Body of pancreas (tissue), 4 donors: ENCODE measurements at regions not wholly inside any gene's neighbourhood (a gene's known extent, or its start where the extent isn't known, plus 50 kb on each side); places are given as distances from the start of the nearest gene placed in this dataset.

ENCODE experiments used
- ATAC-seq: fragments of 150-250 bp; one replicate; pipeline ENCODE4 v1.9.1; 2016
- DNase-seq, 4 donors: peaks; one replicate each; pipeline ENCODE4 v3.0.0-alpha.2; 2019
- H3K27ac ChIP-seq, 4 donors: fragments of 200-600 bp; sonication (generic); 1 replicate in 3 of 4; 2 replicates in 1 of 4; pipeline versions ENCODE4 v1.5.1 to v1.6.1; 2016 to 2019; ENCODE audit warnings: mild to moderate bottlenecking in 1 of 4, mixed read lengths in 1 of 4, moderate library complexity in 1 of 4
- H3K27me3 ChIP-seq, 2 donors: fragments of 200-600 bp; sonication (generic); one replicate each; pipeline ENCODE4 v1.6.0; 2016; ENCODE audit warnings: mild to moderate bottlenecking in 1 of 2
- H3K36me3 ChIP-seq, 2 donors: fragments of 200-600 bp; sonication (generic); replicated peaks in 1 of 2; 2 replicates each; pipeline ENCODE4 v1.5.1; 2016; ENCODE audit warnings: low read depth in 2 of 2; ENCODE audit not compliant: insufficient read depth in 1 of 2
- H3K4me1 ChIP-seq: fragments of 200-600 bp; sonication (generic); one replicate; pipeline ENCODE4 v1.6.0; 2016
- H3K4me3 ChIP-seq, 2 donors: fragments of 200-600 bp; sonication (generic); 1 replicate in 1 of 2; 2 replicates in 1 of 2; pipeline ENCODE4 v1.5.1; 2016 to 2019
- H3K9me3 ChIP-seq, 3 donors: fragments of 200-600 bp; sonication (generic); 1 replicate in 2 of 3; 2 replicates in 1 of 3; pipeline ENCODE4 v1.5.1; 2016
- CTCF ChIP-seq, 7 experiments: fragments of 450-650 bp in 4 of 7; fragments of 200-600 bp in 3 of 7; sonication (generic) in 3 of 7; IDR thresholded peaks; one replicate each; pipeline ENCODE4 v1.5.1; 2016 to 2019; ENCODE audit warnings: antibody characterized with exemption in 7 of 7
- POLR2A ChIP-seq, 3 donors: fragments of 450-650 bp; IDR thresholded peaks; one replicate each; pipeline ENCODE4 v1.6.1; 2016; ENCODE audit warnings: antibody characterized with exemption in 3 of 3, mild to moderate bottlenecking in 2 of 3
- WGBS, 2 donors: methylation state at CpG; one replicate each; pipeline ENCODE4 v1.1.5; 2017; 5-methylcytosine and 5-hydroxymethylcytosine counted together
- intact Hi-C: fragments of 100-400 bp; cut with DNase I; formaldehyde crosslinking; loops from one replicate; pipeline ENCODE4 v1.15.1; 2023

- H3K4me1 ChIP-seq: no peaks in the 10 kb centered on the region
- no peak for DNase-seq
- H3K4me3 ChIP-seq: no peak overlapping the region
- no peak for TF ChIP-seq POLR2A (IDR thresholded peaks at IDR 0.05)
- no peak for TF ChIP-seq CTCF (IDR thresholded peaks at IDR 0.05)
- H3K9me3 ChIP-seq: no peaks in the 10 kb centered on the region
- H3K27me3 ChIP-seq: no peaks in the 10 kb centered on the region
- 80 to 86% methylated on average over 10 of the region's 10 CpGs for WGBS, 2 donors
- intact Hi-C loops: no loop called here
- ATAC-seq: no peak
- H3K36me3 ChIP-seq: no peaks in the 10 kb centered on the region
- H3K27ac ChIP-seq: no peak overlapping the region
Observed at GRCh38 chr13:21894091-21894490, 223.2 kb downstream of the FGF9 start.

GRCh38 chr13:21894703-21895699, 224.1 kb downstream of the FGF9 start:
- intact Hi-C loops: no loop called here
- TF ChIP-seq POLR2A (IDR thresholded peaks at IDR 0.05) (no peak), CTCF (IDR thresholded peaks at IDR 0.05) (no peak)
- Histone ChIP-seq H3K9me3 (no peaks in the 10 kb centered on the region), H3K4me3 (no peak overlapping the region), H3K36me3 (no peaks in the 10 kb centered on the region), H3K27ac (no peak overlapping the region), H3K4me1 (no peaks in the 10 kb centered on the region), H3K27me3 (no peaks in the 10 kb centered on the region)
- ATAC-seq: no peak
- no peak for DNase-seq
- 61 to 64% methylated on average over 20 to 22 of the region's 22 CpGs for WGBS, 2 donors

GRCh38 chr13:21895779-21896178, 224.9 kb downstream of the FGF9 start:
- 76 to 79% methylated on average over 4 of the region's 4 CpGs for WGBS, 2 donors
- ATAC-seq: no peak

GRCh38 chr13:21897161-21897560, 226.3 kb downstream of the FGF9 start:
- no peak overlapping the region for H3K4me3 ChIP-seq
- intact Hi-C loops: no loop called here
- no peaks in the 10 kb centered on the region for H3K9me3 ChIP-seq
- no peaks in the 10 kb centered on the region for H3K4me1 ChIP-seq
- no peak for DNase-seq
- TF ChIP-seq CTCF (IDR thresholded peaks at IDR 0.05) (no peak), POLR2A (IDR thresholded peaks at IDR 0.05) (no peak)
- no peaks in the 10 kb centered on the region for H3K27me3 ChIP-seq
- 60 to 64% methylated on average over 6 of the region's 6 CpGs for WGBS, 2 donors
- ATAC-seq: no peak
- no peak overlapping the region for H3K27ac ChIP-seq
- no peaks in the 10 kb centered on the region for H3K36me3 ChIP-seq

More at GRCh38 chr13:21895779-21896178, 224.9 kb downstream of the FGF9 start:
- Histone ChIP-seq H3K4me3 (no peak overlapping the region), H3K9me3 (no peaks in the 10 kb centered on the region), H3K36me3 (no peaks in the 10 kb centered on the region), H3K27ac (no peak overlapping the region), H3K27me3 (no peaks in the 10 kb centered on the region), H3K4me1 (no peaks in the 10 kb centered on the region)
- DNase-seq: no peak
- TF ChIP-seq CTCF (IDR thresholded peaks at IDR 0.05) (no peak), POLR2A (IDR thresholded peaks at IDR 0.05) (no peak)
- intact Hi-C loops: no loop called here
